GM19035 (cell line): ENCODE measurements at regions not wholly inside any gene's neighbourhood (a gene's known extent, or its start where the extent isn't known, plus 50 kb on each side); places are given as distances from the start of the nearest gene placed in this dataset.
"Not testable (repeated sequence)": the region's sequence is repeated elsewhere in the genome, so short reads cannot be mapped to it uniquely, and the experiment has no call there.

Experiments used
- ATAC-seq: cut with Tn5 transposase; IDR thresholded peaks from one replicate; pipeline ENCODE4 v1.9.1; 2021; ENCODE audit not compliant: unreplicated experiment

GRCh38 chr4:164301430-164301829 is 452.5 kb upstream of the SMIM31 start:
- no peak for ATAC-seq

GRCh38 chr4:164304101-164304639 is 449.8 kb upstream of the SMIM31 start:
- ATAC-seq: peak; percentile 91

GRCh38 chr4:164304861-164305260 is 449.1 kb upstream of the SMIM31 start:
- no peak for ATAC-seq

GRCh38 chr4:164307262-164307661 is 446.7 kb upstream of the SMIM31 start:
- ATAC-seq: no peak

- no peak for ATAC-seq
Measured at GRCh38 chr4:164312671-164313070, 441.3 kb upstream of the SMIM31 start.

- no peak for ATAC-seq
Measured at GRCh38 chr4:164313853-164314252, 440.1 kb upstream of the SMIM31 start.

GRCh38 chr4:164318350-164318749 is 435.6 kb upstream of the SMIM31 start:
- ATAC-seq: no peak

- ATAC-seq: no peak
Measured at GRCh38 chr4:164319688-164320087, 434.2 kb upstream of the SMIM31 start.

GRCh38 chr4:164320847-164321246 is 433.1 kb upstream of the SMIM31 start:
- no peak for ATAC-seq

- no peak for ATAC-seq
Measured at GRCh38 chr4:164326056-164326455, 427.9 kb upstream of the SMIM31 start.

GRCh38 chr4:164337219-164337944 is 416.5 kb upstream of the SMIM31 start:
- ATAC-seq: no peak

- no peak for ATAC-seq
Measured at GRCh38 chr4:164343472-164343976, 410.4 kb upstream of the SMIM31 start.

GRCh38 chr4:164345756-164346155 is 408.2 kb upstream of the SMIM31 start:
- no peak for ATAC-seq

GRCh38 chr4:164350061-164350460 is 403.9 kb upstream of the SMIM31 start:
- no peak for ATAC-seq

- not testable (repeated sequence) for ATAC-seq
Measured at GRCh38 chr4:164350716-164351115, 403.2 kb upstream of the SMIM31 start.

GRCh38 chr4:164357957-164358356 is 396.0 kb upstream of the SMIM31 start:
- ATAC-seq: peak; percentile 54

- no peak for ATAC-seq
Measured at GRCh38 chr4:164358400-164358799, 395.5 kb upstream of the SMIM31 start.

- no peak for ATAC-seq
Measured at GRCh38 chr4:164359881-164360280, 394.1 kb upstream of the SMIM31 start.

- ATAC-seq: no peak
Measured at GRCh38 chr4:164368894-164369293, 385.0 kb upstream of the SMIM31 start.

GRCh38 chr4:164373021-164373420 is 380.9 kb upstream of the SMIM31 start:
- ATAC-seq: no peak

- no peak for ATAC-seq
Measured at GRCh38 chr4:164377277-164377676, 376.7 kb upstream of the SMIM31 start.

- ATAC-seq: no peak
Measured at GRCh38 chr4:164378361-164378760, 375.6 kb upstream of the SMIM31 start.

- ATAC-seq: no peak
Measured at GRCh38 chr4:164379694-164380093, 374.2 kb upstream of the SMIM31 start.
